ENCODE measurements at regions not wholly inside any gene's neighbourhood (a gene's known extent, or its start where the extent isn't known, plus 50 kb on each side); places are given as distances from the start of the nearest gene placed in this dataset.
A peak's percentile ranks its signal among the peaks of the same experiment; 100 is the strongest.

- WGBS (ENCODE audit: low lambda C conversion rate, missing lambda C conversion rate), result 49% methylated on average over 6 of the region's 6 CpGs
- Histone ChIP-seq H3K4me1 (ENCODE audit: insufficient read depth) (peaks cover 26% of the 10 kb centered on the region), H4K20me1 (ENCODE audit: insufficient read depth, poor library complexity, severe bottlenecking) (no peaks in the 10 kb centered on the region), H3K27me3 (no peaks in the 10 kb centered on the region), H3K4me2 (no peak overlapping the region), H2AFZ (no peak overlapping the region), H3K36me3 (replicated peaks; ENCODE audit: insufficient read depth, low read depth) (no peaks in the 10 kb centered on the region), H3K79me2 (no peaks in the 10 kb centered on the region), H3K9me2 (replicated peaks; ENCODE audit: insufficient read depth) (no peaks in the 10 kb centered on the region), H3K4me3 (no peak overlapping the region), H3K9me3 (ENCODE audit: low read depth) (no peaks in the 10 kb centered on the region), H3K27ac (peak overlapping the region; percentile 89)
- peak; percentile 68 for DNase-seq (ENCODE audit: low spot score)
- TF ChIP-seq EZH2 (IDR thresholded peaks at IDR 0.05; ENCODE audit: borderline replicate concordance), result no peak
- TF ChIP-seq EZH2phosphoT487 (IDR thresholded peaks at IDR 0.05; ENCODE audit: low read depth, severe bottlenecking, unreplicated experiment), result no peak
- TF ChIP-seq CTCF (IDR thresholded peaks at IDR 0.05; ENCODE audit: poor library complexity), result no peak
Measured at GRCh38 chr12:93317227-93317626, 60.5 kb upstream of the NUDT4 start.

- peaks cover 14% of the 10 kb centered on the region for H3K4me1 ChIP-seq (ENCODE audit: insufficient read depth)
- no peaks in the 10 kb centered on the region for H3K9me2 ChIP-seq (replicated peaks; ENCODE audit: insufficient read depth)
- no peaks in the 10 kb centered on the region for H3K36me3 ChIP-seq (replicated peaks; ENCODE audit: insufficient read depth, low read depth)
- TF ChIP-seq EZH2 (IDR thresholded peaks at IDR 0.05; ENCODE audit: borderline replicate concordance) (no peak), EZH2phosphoT487 (IDR thresholded peaks at IDR 0.05; ENCODE audit: low read depth, severe bottlenecking, unreplicated experiment) (no peak), CTCF (IDR thresholded peaks at IDR 0.05; ENCODE audit: poor library complexity) (no peak)
- H3K27ac ChIP-seq, result no peak overlapping the region
- no peak overlapping the region for H3K4me2 ChIP-seq
- no peak overlapping the region for H2AFZ ChIP-seq
- 62% methylated on average over 6 of the region's 6 CpGs for WGBS (ENCODE audit: low lambda C conversion rate, missing lambda C conversion rate)
- no peaks in the 10 kb centered on the region for H4K20me1 ChIP-seq (ENCODE audit: insufficient read depth, poor library complexity, severe bottlenecking)
- no peaks in the 10 kb centered on the region for H3K79me2 ChIP-seq
- H3K27me3 ChIP-seq, result no peaks in the 10 kb centered on the region
- DNase-seq (ENCODE audit: low spot score), result no peak
- no peaks in the 10 kb centered on the region for H3K9me3 ChIP-seq (ENCODE audit: low read depth)
- H3K4me3 ChIP-seq, result no peak overlapping the region
Measured at GRCh38 chr12:93318720-93319522, 58.8 kb upstream of the NUDT4 start.

- Histone ChIP-seq H4K20me1 (ENCODE audit: insufficient read depth, poor library complexity, severe bottlenecking) (no peaks in the 10 kb centered on the region), H3K27ac (no peak overlapping the region), H3K79me2 (no peaks in the 10 kb centered on the region), H3K9me2 (replicated peaks; ENCODE audit: insufficient read depth) (no peaks in the 10 kb centered on the region), H3K36me3 (replicated peaks; ENCODE audit: insufficient read depth, low read depth) (no peaks in the 10 kb centered on the region), H3K4me1 (ENCODE audit: insufficient read depth) (peaks cover 10% of the 10 kb centered on the region), H3K9me3 (ENCODE audit: low read depth) (no peaks in the 10 kb centered on the region), H2AFZ (no peak overlapping the region), H3K4me2 (no peak overlapping the region), H3K4me3 (no peak overlapping the region), H3K27me3 (no peaks in the 10 kb centered on the region)
- 72% methylated on average over 5 of the region's 5 CpGs for WGBS (ENCODE audit: low lambda C conversion rate, missing lambda C conversion rate)
- DNase-seq (ENCODE audit: low spot score), result no peak
- TF ChIP-seq EZH2phosphoT487 (IDR thresholded peaks at IDR 0.05; ENCODE audit: low read depth, severe bottlenecking, unreplicated experiment) (no peak), EZH2 (IDR thresholded peaks at IDR 0.05; ENCODE audit: borderline replicate concordance) (no peak), CTCF (IDR thresholded peaks at IDR 0.05; ENCODE audit: poor library complexity) (no peak)
Measured at GRCh38 chr12:93319523-93320050, 58.1 kb upstream of the NUDT4 start.
